WTC11 (cell line): ENCODE measurements at regions not wholly inside any gene's neighbourhood (a gene's known extent, or its start where the extent isn't known, plus 50 kb on each side); places are given as distances from the start of the nearest gene placed in this dataset.

Experiments used
- ATAC-seq: fragments of 200-7000 bp; cut with Tn5 transposase; 2 replicates; pipeline ENCODE4 v1.10.0; 2021; ENCODE audit warnings: mild to moderate bottlenecking, moderate library complexity
- CTCF ChIA-PET: fragments of 300-600 bp; sonication (Branson Sonifier 250); formaldehyde crosslinking; loops from one replicate; lab custom pipeline; 2021; ENCODE audit warnings: antibody characterized with exemption; lab: Charles Lee
- POLR2A ChIA-PET: fragments of 350-600 bp; sonication (Branson Sonifier 250); formaldehyde crosslinking; loops from one replicate; lab custom pipeline; 2021; ENCODE audit warnings: antibody characterized with exemption; lab: Charles Lee
- DNase-seq: peaks from one replicate; pipeline ENCODE4 v3.0.0; 2021; ENCODE audit warnings: low spot score
- H3K27ac Mint-ChIP-seq: 2 replicates; pipeline ENCODE4 v1.8.0; 2021; ENCODE audit warnings: mixed read lengths
- H3K27me3 Mint-ChIP-seq: 2 replicates; pipeline ENCODE4 v1.8.0; 2021; ENCODE audit warnings: low read depth, mild to moderate bottlenecking, moderate library complexity, mixed read lengths
- H3K36me3 Mint-ChIP-seq: 2 replicates; pipeline ENCODE4 v1.8.0; 2021; ENCODE audit warnings: mixed read lengths
- H3K4me1 Mint-ChIP-seq: 2 replicates; pipeline ENCODE4 v1.8.0; 2022; ENCODE audit warnings: mixed read lengths
- H3K4me3 Mint-ChIP-seq: 2 replicates; pipeline ENCODE4 v1.8.0; 2021; ENCODE audit warnings: mild to moderate bottlenecking, moderate library complexity, mixed read lengths
- H3K9me3 Mint-ChIP-seq: 2 replicates; pipeline ENCODE4 v1.8.0; 2021; ENCODE audit warnings: mixed read lengths
- AFF4 ChIP-seq: sonication (generic); formaldehyde crosslinking; IDR thresholded peaks from 2 replicates; pipeline ENCODE4 v1.8.1; 2023; ENCODE audit warnings: mild to moderate bottlenecking, missing genetic modification reagents, borderline replicate concordance
- ATF1 ChIP-seq: sonication (generic); formaldehyde crosslinking; IDR thresholded peaks from 2 replicates; pipeline ENCODE4 v1.8.1; 2023; ENCODE audit warnings: mild to moderate bottlenecking, moderate library complexity, missing genetic modification reagents
- CBFB ChIP-seq: sonication (generic); formaldehyde crosslinking; IDR thresholded peaks from 2 replicates; pipeline ENCODE4 v1.8.1; 2022; ENCODE audit warnings: mild to moderate bottlenecking, low read depth, missing genetic modification reagents
- CREB1 ChIP-seq: sonication (generic); formaldehyde crosslinking; IDR thresholded peaks from 2 replicates; pipeline ENCODE4 v1.8.0; 2023; ENCODE audit warnings: mild to moderate bottlenecking, missing genetic modification reagents
- CREM ChIP-seq: sonication (generic); formaldehyde crosslinking; IDR thresholded peaks from 2 replicates; pipeline ENCODE4 v1.8.1; 2022; ENCODE audit warnings: mild to moderate bottlenecking, missing genetic modification reagents, moderate library complexity
- GABPB1 ChIP-seq: sonication (generic); formaldehyde crosslinking; IDR thresholded peaks from 2 replicates; pipeline ENCODE4 v1.8.1; 2023; ENCODE audit warnings: mild to moderate bottlenecking, missing genetic modification reagents
- HMGA2 ChIP-seq: fragments of 250-450 bp; sonication (Bioruptor Pico); IDR thresholded peaks from 2 replicates; pipeline ENCODE4 v1.4.0; 2021; ENCODE audit warnings: mild to moderate bottlenecking, moderate library complexity
- IRF2 ChIP-seq: sonication (generic); formaldehyde crosslinking; IDR thresholded peaks from 2 replicates; pipeline ENCODE4 v1.8.0; 2022; ENCODE audit warnings: low read depth, missing genetic modification reagents, borderline replicate concordance
- JAZF1 ChIP-seq: fragments of 250-450 bp; sonication (Bioruptor Pico); IDR thresholded peaks from 2 replicates; pipeline ENCODE4 v1.9.0; 2021; ENCODE audit warnings: moderate library complexity, mild to moderate bottlenecking, inconsistent platforms
- MAX ChIP-seq: sonication (generic); formaldehyde crosslinking; IDR thresholded peaks from 2 replicates; pipeline ENCODE4 v1.8.0; 2022; ENCODE audit warnings: mild to moderate bottlenecking, missing genetic modification reagents
- NFE2L1 ChIP-seq: sonication (generic); formaldehyde crosslinking; IDR thresholded peaks from 2 replicates; pipeline ENCODE4 v1.8.1; 2023; ENCODE audit warnings: missing genetic modification reagents
- NR2C2 ChIP-seq: sonication (generic); formaldehyde crosslinking; IDR thresholded peaks from 2 replicates; pipeline ENCODE4 v1.8.0; 2022; ENCODE audit warnings: mild to moderate bottlenecking, missing genetic modification reagents
- PRDM15 ChIP-seq: sonication (generic); formaldehyde crosslinking; IDR thresholded peaks from 2 replicates; pipeline ENCODE4 v1.8.0; 2022; ENCODE audit warnings: missing genetic modification reagents
- TP53 ChIP-seq: sonication (generic); formaldehyde crosslinking; IDR thresholded peaks from 2 replicates; pipeline ENCODE4 v1.8.1; 2023; ENCODE audit warnings: mild to moderate bottlenecking, missing genetic modification reagents
- ZNF232 ChIP-seq: sonication (generic); formaldehyde crosslinking; IDR thresholded peaks from 2 replicates; pipeline ENCODE4 v1.8.0; 2022; ENCODE audit warnings: mild to moderate bottlenecking, missing genetic modification reagents
- ZNF263 ChIP-seq: sonication (generic); formaldehyde crosslinking; IDR thresholded peaks from 2 replicates; pipeline ENCODE4 v1.8.1; 2022; ENCODE audit warnings: low read depth, mild to moderate bottlenecking, moderate library complexity, missing genetic modification reagents
- ZNF396 ChIP-seq: fragments of 250-450 bp; sonication (Bioruptor Pico); IDR thresholded peaks from 2 replicates; pipeline ENCODE4 v1.8.0; 2021; ENCODE audit warnings: mild to moderate bottlenecking, moderate library complexity, borderline replicate concordance
- ZNF532 ChIP-seq: fragments of 250-450 bp; sonication (Bioruptor Pico); IDR thresholded peaks from 2 replicates; pipeline ENCODE4 v1.9.0; 2021; ENCODE audit warnings: mild to moderate bottlenecking, borderline replicate concordance

- Mint-ChIP-seq H3K4me1 (0 out of 2 replicates have a peak, but pooled peaks cover 6% of the 10 kb centered on the region), H3K36me3 (peaks cover 17% of the 10 kb centered on the region), H3K9me3 (peaks cover 8% of the 10 kb centered on the region), H3K27me3 (no peaks in the 10 kb centered on the region), H3K4me3 (no peak overlapping the region), H3K27ac (no peak overlapping the region)
- ATAC-seq (no peak), DNase-seq (no peak)
- ChIA-PET POLR2A (no interaction called here), CTCF (no interaction called here)
- no peak for TF ChIP-seq TP53
- no peak for TF ChIP-seq HMGA2 (CRISPR knock-in tag)
Observed at GRCh38 chr16:14325502-14326401, 254.6 kb downstream of the MRTFB start.

- no peak overlapping the region for H3K4me3 Mint-ChIP-seq
- H3K27me3 Mint-ChIP-seq, result no peaks in the 10 kb centered on the region
- POLR2A ChIA-PET, result no interaction called here
- ATAC-seq, result no peak
- CTCF ChIA-PET, result interaction anchor here (0.8 kb wide), 1 partner anchor 14 kb away, joined by 3 read pairs; no protein-coding TSS in a partner anchor
- DNase-seq, result no peak
- H3K27ac Mint-ChIP-seq, result no peak overlapping the region
- H3K4me1 Mint-ChIP-seq, result 0 out of 2 replicates have a peak, but pooled peaks cover 6% of the 10 kb centered on the region
- H3K9me3 Mint-ChIP-seq, result peaks cover 8% of the 10 kb centered on the region
- TF ChIP-seq MAX (CRISPR knock-in tag) (no peak), NFE2L1 (CRISPR knock-in tag) (no peak), CBFB (CRISPR knock-in tag) (no peak), PRDM15 (CRISPR knock-in tag) (no peak), CREM (no peak), ZNF232 (CRISPR knock-in tag) (no peak), ATF1 (CRISPR knock-in tag) (no peak)
- H3K36me3 Mint-ChIP-seq, result peaks cover 17% of the 10 kb centered on the region
Observed at GRCh38 chr16:14324581-14324980, 253.5 kb downstream of the MRTFB start.

- CTCF ChIA-PET, result no interaction called here
- POLR2A ChIA-PET, result no interaction called here
- Mint-ChIP-seq H3K4me1 (0 out of 2 replicates have a peak, but pooled peaks cover 6% of the 10 kb centered on the region), H3K27ac (peak overlapping the region; percentile 51; the same call in 1 of the 2 replicates), H3K36me3 (peaks cover 5% of the 10 kb centered on the region), H3K9me3 (no peaks in the 10 kb centered on the region), H3K27me3 (no peaks in the 10 kb centered on the region), H3K4me3 (no peak overlapping the region)
- TF ChIP-seq ZNF532 (CRISPR knock-in tag), result no peak
- no peak for TF ChIP-seq ZNF263 (CRISPR knock-in tag)
- no peak for TF ChIP-seq JAZF1 (CRISPR knock-in tag)
- no peak for TF ChIP-seq NR2C2 (CRISPR knock-in tag)
- no peak for TF ChIP-seq CREB1 (CRISPR knock-in tag)
- no peak for TF ChIP-seq GABPB1 (CRISPR knock-in tag)
- TF ChIP-seq IRF2 (CRISPR knock-in tag), result no peak
- no peak for TF ChIP-seq AFF4
- TF ChIP-seq ZNF396 (CRISPR knock-in tag), result no peak
- DNase-seq (no peak), ATAC-seq (no peak)
Observed at GRCh38 chr16:14322186-14322585, 251.1 kb downstream of the MRTFB start.
